ENCODE measurements at regions not wholly inside any gene's neighbourhood (a gene's known extent, or its start where the extent isn't known, plus 50 kb on each side); places are given as distances from the start of the nearest gene placed in this dataset.

DNA sequence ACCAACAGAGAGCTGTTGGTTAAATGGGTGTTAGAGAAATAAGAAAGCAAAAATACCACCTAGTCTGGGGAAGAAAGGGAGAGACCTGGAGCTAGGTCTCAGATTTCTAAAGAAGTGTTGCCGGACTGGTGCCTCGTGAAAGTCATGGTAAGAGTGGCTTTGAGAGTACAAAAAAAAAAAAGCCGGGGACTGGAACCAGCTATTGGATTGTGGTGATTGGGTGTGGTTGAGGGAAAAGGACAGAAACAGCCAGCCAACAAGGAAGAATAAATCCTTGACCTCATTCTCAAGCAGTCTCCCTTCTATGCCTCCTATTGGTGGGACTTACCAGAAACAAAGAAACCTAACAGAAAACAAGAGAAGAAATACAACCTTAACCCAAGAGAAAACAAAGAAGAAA lies 346.4 kb upstream of the KCNMB2 start:
- Histone ChIP-seq H3K36me3 (no peaks in the 10 kb centered on the region), H3K4me1 (peaks cover 1 to 10% of the 10 kb centered on the region in 2 donors), H3K9me3 (no peaks in the 10 kb centered on the region), H3K4me3 (no peak overlapping the region), H3K27me3 (no peaks in the 10 kb centered on the region), H3K27ac (no peak overlapping the region)
- ATAC-seq: no peak
- intact Hi-C loops (cut with DNase I; ENCODE audit: low total_unique reads): no loop called here
- DNase-seq: no peak
- in situ Hi-C loops (cut with MboI; ENCODE audit: low sequenced_read_pairs in 4 of 4): no loop called here
- no peak for TF ChIP-seq POLR2A (IDR thresholded peaks at IDR 0.05)
- TF ChIP-seq, protein P1, sequence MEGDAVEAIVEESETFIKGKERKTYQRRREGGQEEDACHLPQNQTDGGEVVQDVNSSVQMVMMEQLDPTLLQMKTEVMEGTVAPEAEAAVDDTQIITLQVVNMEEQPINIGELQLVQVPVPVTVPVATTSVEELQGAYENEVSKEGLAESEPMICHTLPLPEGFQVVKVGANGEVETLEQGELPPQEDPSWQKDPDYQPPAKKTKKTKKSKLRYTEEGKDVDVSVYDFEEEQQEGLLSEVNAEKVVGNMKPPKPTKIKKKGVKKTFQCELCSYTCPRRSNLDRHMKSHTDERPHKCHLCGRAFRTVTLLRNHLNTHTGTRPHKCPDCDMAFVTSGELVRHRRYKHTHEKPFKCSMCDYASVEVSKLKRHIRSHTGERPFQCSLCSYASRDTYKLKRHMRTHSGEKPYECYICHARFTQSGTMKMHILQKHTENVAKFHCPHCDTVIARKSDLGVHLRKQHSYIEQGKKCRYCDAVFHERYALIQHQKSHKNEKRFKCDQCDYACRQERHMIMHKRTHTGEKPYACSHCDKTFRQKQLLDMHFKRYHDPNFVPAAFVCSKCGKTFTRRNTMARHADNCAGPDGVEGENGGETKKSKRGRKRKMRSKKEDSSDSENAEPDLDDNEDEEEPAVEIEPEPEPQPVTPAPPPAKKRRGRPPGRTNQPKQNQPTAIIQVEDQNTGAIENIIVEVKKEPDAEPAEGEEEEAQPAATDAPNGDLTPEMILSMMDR (IDR thresholded peaks at IDR 0.05 in 4 of 5, conservative IDR thresholded peaks at IDR 0.05 in 1 of 5): no peak

DNA sequence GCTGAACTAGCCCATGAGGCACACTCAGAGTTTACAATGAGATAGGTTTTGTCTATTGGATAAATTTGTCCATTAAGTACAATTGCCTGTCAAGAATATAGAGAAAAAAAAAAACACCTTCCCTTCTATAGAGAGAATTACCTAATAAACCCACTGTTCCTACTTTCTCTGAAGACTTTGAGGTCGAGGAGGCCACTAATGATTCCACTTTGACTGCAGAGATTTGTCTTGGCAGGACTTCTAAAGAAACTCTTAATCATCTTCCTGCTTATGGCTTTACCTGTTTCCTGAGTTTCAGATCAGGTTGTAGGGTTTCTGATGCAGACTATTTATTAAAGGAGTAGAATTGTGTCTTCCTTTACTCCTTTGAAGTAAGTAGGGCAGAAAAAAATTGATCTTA lies 342.4 kb upstream of the KCNMB2 start:
- Histone ChIP-seq H3K4me1 (peaks cover 7 to 17% of the 10 kb centered on the region in 2 donors), H3K9me3 (no peaks in the 10 kb centered on the region), H3K36me3 (no peaks in the 10 kb centered on the region), H3K4me3 (no peak overlapping the region), H3K27ac (no peak overlapping the region), H3K27me3 (no peaks in the 10 kb centered on the region)
- DNase-seq (no peak), ATAC-seq (no peak)
- in situ Hi-C loops (cut with MboI; ENCODE audit: low sequenced_read_pairs in 4 of 4) (no loop called here), intact Hi-C loops (cut with DNase I; ENCODE audit: low total_unique reads) (no loop called here)
- TF ChIP-seq, protein P1 (IDR thresholded peaks at IDR 0.05 in 4 of 5, conservative IDR thresholded peaks at IDR 0.05 in 1 of 5): no peak
- no peak for TF ChIP-seq POLR2A (IDR thresholded peaks at IDR 0.05)

DNA sequence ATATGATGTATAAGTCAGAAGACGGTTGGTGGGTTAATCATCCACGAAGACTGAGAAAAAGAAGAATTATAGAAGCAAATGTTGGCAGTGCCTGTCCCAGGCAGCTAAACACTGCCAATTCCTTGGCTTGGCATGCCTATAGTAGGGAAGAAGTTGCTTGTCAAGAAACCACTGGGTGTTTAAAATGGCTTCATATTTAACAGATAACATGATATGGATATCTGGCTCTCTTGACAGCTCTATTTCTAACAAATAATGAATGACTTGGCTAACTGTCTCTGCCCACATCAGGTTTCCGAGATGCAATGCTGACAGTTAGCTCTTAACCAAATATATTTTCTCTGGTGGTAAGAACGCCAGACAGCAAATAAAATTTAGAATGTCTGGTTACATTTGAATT lies 341.7 kb upstream of the KCNMB2 start:
- ATAC-seq: no peak

DNA sequence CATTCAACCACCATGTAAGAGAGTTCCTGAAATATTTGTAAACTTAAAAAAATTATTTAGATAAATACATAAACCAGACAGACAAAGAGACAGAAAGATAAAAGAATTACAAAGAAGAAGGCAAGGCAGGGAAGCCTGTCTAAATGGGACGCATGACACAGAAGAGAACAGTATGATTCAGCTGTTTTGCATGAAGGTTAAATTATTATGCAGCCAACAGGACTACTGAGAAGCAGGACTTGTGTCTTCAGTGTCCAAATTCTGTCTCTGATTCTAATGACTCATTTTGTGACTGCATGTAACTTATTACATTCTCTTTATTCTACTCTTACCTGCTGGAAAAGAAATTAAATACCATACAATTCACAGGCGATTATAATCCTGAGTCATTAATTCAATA lies 340.4 kb upstream of the KCNMB2 start:
- Histone ChIP-seq H3K27ac (peak overlapping the region in 3 of 4 donors; percentile 23 to 65 (median 44)), H3K4me3 (no peak overlapping the region), H3K9me3 (no peaks in the 10 kb centered on the region), H3K36me3 (no peaks in the 10 kb centered on the region), H3K4me1 (peaks cover 7 to 17% of the 10 kb centered on the region in 2 donors), H3K27me3 (no peaks in the 10 kb centered on the region)
- DNase-seq (no peak), ATAC-seq (peak; percentile 97 to 98)
- intact Hi-C loops (cut with DNase I; ENCODE audit: low total_unique reads): no loop called here
- TF ChIP-seq, protein P1 (IDR thresholded peaks at IDR 0.05 in 4 of 5, conservative IDR thresholded peaks at IDR 0.05 in 1 of 5): no peak
- TF ChIP-seq POLR2A (IDR thresholded peaks at IDR 0.05): no peak
- in situ Hi-C loops (cut with MboI; ENCODE audit: low sequenced_read_pairs in 4 of 4): no loop called here

More for the DNA sequence above, 341.7 kb upstream of the KCNMB2 start:
- TF ChIP-seq, protein P1 (IDR thresholded peaks at IDR 0.05 in 4 of 5, conservative IDR thresholded peaks at IDR 0.05 in 1 of 5): no peak
- no peak for TF ChIP-seq POLR2A (IDR thresholded peaks at IDR 0.05)
- H3K36me3 ChIP-seq: no peaks in the 10 kb centered on the region
- intact Hi-C loops (cut with DNase I; ENCODE audit: low total_unique reads) (no loop called here), in situ Hi-C loops (cut with MboI; ENCODE audit: low sequenced_read_pairs in 4 of 4) (no loop called here)
- H3K4me1 ChIP-seq: peaks cover 7 to 17% of the 10 kb centered on the region in 2 donors
- H3K27ac ChIP-seq: peak overlapping the region in 2 of 4 donors; percentile 9 to 65
- no peak overlapping the region for H3K4me3 ChIP-seq
- no peak for DNase-seq
- no peaks in the 10 kb centered on the region for H3K27me3 ChIP-seq
- no peaks in the 10 kb centered on the region for H3K9me3 ChIP-seq

DNA sequence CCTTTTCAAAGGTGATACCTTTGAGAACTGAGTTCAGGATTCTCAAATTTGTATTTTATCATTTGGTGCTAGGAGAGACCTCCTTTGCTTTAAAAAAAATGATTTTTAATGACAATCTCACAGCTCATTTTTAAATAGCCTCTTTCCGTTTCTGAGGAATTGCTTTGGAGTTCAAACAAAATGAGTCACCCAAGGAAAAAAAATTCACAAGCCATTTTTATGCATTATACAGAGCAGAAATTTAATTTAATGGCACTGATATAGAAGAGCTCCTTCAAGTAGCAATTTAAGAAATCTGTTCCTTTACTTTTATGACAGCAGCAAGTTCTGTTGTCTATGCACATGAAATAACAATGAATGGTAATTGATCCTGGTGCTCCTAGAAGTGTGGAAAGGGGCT lies 337.9 kb upstream of the KCNMB2 start:
- intact Hi-C loops (cut with DNase I; ENCODE audit: low total_unique reads): no loop called here
- in situ Hi-C loops (cut with MboI; ENCODE audit: low sequenced_read_pairs in 4 of 4): no loop called here
- no peak for DNase-seq
- no peak overlapping the region for H3K4me3 ChIP-seq
- H3K36me3 ChIP-seq: no peaks in the 10 kb centered on the region
- no peaks in the 10 kb centered on the region for H3K27me3 ChIP-seq
- ATAC-seq: no peak
- TF ChIP-seq, protein P1 (IDR thresholded peaks at IDR 0.05 in 4 of 5, conservative IDR thresholded peaks at IDR 0.05 in 1 of 5): no peak
- no peak for TF ChIP-seq POLR2A (IDR thresholded peaks at IDR 0.05)
- H3K27ac ChIP-seq: no peak overlapping the region
- no peaks in the 10 kb centered on the region for H3K9me3 ChIP-seq
- H3K4me1 ChIP-seq: peaks cover 11 to 17% of the 10 kb centered on the region in 2 donors
